OCI-LY7 (cell line): ENCODE measurements at regions not wholly inside any gene's neighbourhood (a gene's known extent, or its start where the extent isn't known, plus 50 kb on each side); places are given as distances from the start of the nearest gene placed in this dataset.

ENCODE experiments used
- EZH2phosphoT487 ChIP-seq: fragments of 200-600 bp; sonication (generic); IDR thresholded peaks from 2 replicates; pipeline ENCODE4 v1.6.1; 2018; ENCODE audit warnings: low read depth, borderline replicate concordance, mild to moderate bottlenecking, mixed run types, antibody characterized with exemption, low read length, moderate library complexity, mixed read lengths
- TF ChIP-seq, protein P1 (sequence below): fragments of 200-600 bp; sonication (generic); conservative IDR thresholded peaks from 2 replicates; pipeline ENCODE4 v1.5.1; 2014; ENCODE audit warnings: mild to moderate bottlenecking, antibody characterized with exemption, low read length, moderate library complexity, mixed read lengths

DNA sequence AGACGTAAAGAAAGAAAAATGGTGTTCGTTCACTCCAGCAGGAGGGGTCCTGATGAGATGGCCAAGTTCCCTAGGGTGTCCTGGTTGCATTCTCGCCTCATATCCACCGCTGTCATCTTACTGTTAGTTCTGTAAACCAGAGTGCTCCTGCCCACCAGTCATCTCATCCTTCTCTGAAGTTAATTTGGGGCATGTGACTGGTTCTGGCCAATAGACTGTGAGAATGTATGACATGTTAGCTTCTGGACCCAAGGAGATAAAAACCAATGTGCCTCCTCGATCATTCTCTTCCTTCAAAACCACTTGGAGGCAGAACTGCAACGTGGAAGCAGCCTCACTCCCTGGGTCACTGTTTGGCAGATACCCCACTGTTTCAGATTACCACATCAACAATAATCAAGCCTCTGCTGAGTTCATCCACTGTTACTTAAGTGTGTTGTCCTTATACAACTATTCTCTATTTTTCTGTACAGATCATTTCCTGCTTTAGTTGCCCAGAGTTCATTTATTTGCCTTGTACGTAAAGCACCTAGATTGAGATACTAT is 759.1 kb downstream of the TSN start:
- TF ChIP-seq, protein P1, sequence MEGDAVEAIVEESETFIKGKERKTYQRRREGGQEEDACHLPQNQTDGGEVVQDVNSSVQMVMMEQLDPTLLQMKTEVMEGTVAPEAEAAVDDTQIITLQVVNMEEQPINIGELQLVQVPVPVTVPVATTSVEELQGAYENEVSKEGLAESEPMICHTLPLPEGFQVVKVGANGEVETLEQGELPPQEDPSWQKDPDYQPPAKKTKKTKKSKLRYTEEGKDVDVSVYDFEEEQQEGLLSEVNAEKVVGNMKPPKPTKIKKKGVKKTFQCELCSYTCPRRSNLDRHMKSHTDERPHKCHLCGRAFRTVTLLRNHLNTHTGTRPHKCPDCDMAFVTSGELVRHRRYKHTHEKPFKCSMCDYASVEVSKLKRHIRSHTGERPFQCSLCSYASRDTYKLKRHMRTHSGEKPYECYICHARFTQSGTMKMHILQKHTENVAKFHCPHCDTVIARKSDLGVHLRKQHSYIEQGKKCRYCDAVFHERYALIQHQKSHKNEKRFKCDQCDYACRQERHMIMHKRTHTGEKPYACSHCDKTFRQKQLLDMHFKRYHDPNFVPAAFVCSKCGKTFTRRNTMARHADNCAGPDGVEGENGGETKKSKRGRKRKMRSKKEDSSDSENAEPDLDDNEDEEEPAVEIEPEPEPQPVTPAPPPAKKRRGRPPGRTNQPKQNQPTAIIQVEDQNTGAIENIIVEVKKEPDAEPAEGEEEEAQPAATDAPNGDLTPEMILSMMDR = no peak
- no peak for TF ChIP-seq EZH2phosphoT487
